ACC112 (cell line): ENCODE measurements at regions not wholly inside any gene's neighbourhood (a gene's known extent, or its start where the extent isn't known, plus 50 kb on each side); places are given as distances from the start of the nearest gene placed in this dataset.
"Not testable (repeated sequence)": the region's sequence is repeated elsewhere in the genome, so short reads cannot be mapped to it uniquely, and the experiment has no call there.

ENCODE experiments used
- H2AFZ ChIP-seq: fragments of 200-600 bp; sonication (generic); one replicate; pipeline ENCODE4 v1.6.0; 2017; ENCODE audit warnings: antibody characterized with exemption, low read length; ENCODE audit not compliant: unreplicated experiment
- H3K27ac ChIP-seq: fragments of 200-600 bp; sonication (generic); 2 replicates; pipeline ENCODE4 v1.5.1; 2014; ENCODE audit warnings: low read depth, mild to moderate bottlenecking, antibody characterized with exemption, low read length, moderate library complexity
- H3K27me3 ChIP-seq: fragments of 200-600 bp; sonication (generic); 2 replicates; pipeline ENCODE4 v1.6.1; 2014; ENCODE audit warnings: mild to moderate bottlenecking, antibody characterized with exemption, low read length, moderate library complexity, mixed read lengths; ENCODE audit not compliant: insufficient read depth
- H3K36me3 ChIP-seq: fragments of 200-600 bp; sonication (generic); 2 replicates; pipeline ENCODE4 v1.6.1; 2016; ENCODE audit warnings: mild to moderate bottlenecking, antibody characterized with exemption, low read length, moderate library complexity, mixed read lengths; ENCODE audit not compliant: insufficient read depth
- H3K4me1 ChIP-seq: fragments of 200-600 bp; sonication (generic); one replicate; pipeline ENCODE4 v1.6.1; 2016; ENCODE audit warnings: low read length, mixed read lengths; ENCODE audit not compliant: insufficient read depth, unreplicated experiment, control insufficient read depth
- H3K4me3 ChIP-seq: fragments of 200-600 bp; sonication (generic); 2 replicates; pipeline ENCODE4 v1.5.1; 2014; ENCODE audit warnings: mild to moderate bottlenecking, low read depth, low read length
- H3K79me2 ChIP-seq: fragments of 200-600 bp; sonication (generic); one replicate; pipeline ENCODE4 v1.6.0; 2016; ENCODE audit warnings: low read length; ENCODE audit not compliant: control insufficient read depth, unreplicated experiment, insufficient read depth

- Histone ChIP-seq H2AFZ (no peak overlapping the region), H3K4me3 (no peak overlapping the region), H3K36me3 (no peaks in the 10 kb centered on the region), H3K27me3 (no peaks in the 10 kb centered on the region), H3K79me2 (no peaks in the 10 kb centered on the region), H3K27ac (no peak overlapping the region), H3K4me1 (no peaks in the 10 kb centered on the region)
These were observed 844.7 kb upstream of the MIR17HG start for GRCh38 chr13:90502762-90503161.

- H2AFZ ChIP-seq: no peak overlapping the region
- H3K27ac ChIP-seq: no peak overlapping the region
- H3K4me3 ChIP-seq: no peak overlapping the region
- no peaks in the 10 kb centered on the region for H3K4me1 ChIP-seq
- no peaks in the 10 kb centered on the region for H3K27me3 ChIP-seq
- no peaks in the 10 kb centered on the region for H3K79me2 ChIP-seq
- H3K36me3 ChIP-seq: no peaks in the 10 kb centered on the region
These were observed 837.2 kb upstream of the MIR17HG start for GRCh38 chr13:90510319-90510718.

GRCh38 chr13:90511903-90512302 is 835.6 kb upstream of the MIR17HG start:
- Histone ChIP-seq H3K4me1 (no peaks in the 10 kb centered on the region), H3K27me3 (no peaks in the 10 kb centered on the region), H3K27ac (no peak overlapping the region), H3K79me2 (no peaks in the 10 kb centered on the region), H3K36me3 (no peaks in the 10 kb centered on the region), H3K4me3 (no peak overlapping the region), H2AFZ (no peak overlapping the region)

GRCh38 chr13:90514712-90515111 is 832.8 kb upstream of the MIR17HG start:
- not testable (repeated sequence) for H3K79me2 ChIP-seq, H3K4me3 ChIP-seq, H3K36me3 ChIP-seq, H3K27me3 ChIP-seq, H3K4me1 ChIP-seq, H3K27ac ChIP-seq, H2AFZ ChIP-seq

- H3K4me3 ChIP-seq: no peak overlapping the region
- H3K4me1 ChIP-seq: no peaks in the 10 kb centered on the region
- no peak overlapping the region for H3K27ac ChIP-seq
- no peak overlapping the region for H2AFZ ChIP-seq
- no peaks in the 10 kb centered on the region for H3K79me2 ChIP-seq
- H3K27me3 ChIP-seq: no peaks in the 10 kb centered on the region
- H3K36me3 ChIP-seq: no peaks in the 10 kb centered on the region
These were observed 829.1 kb upstream of the MIR17HG start for GRCh38 chr13:90518417-90518816.

- no peak overlapping the region for H2AFZ ChIP-seq
- H3K27ac ChIP-seq: no peak overlapping the region
- H3K4me3 ChIP-seq: no peak overlapping the region
- no peaks in the 10 kb centered on the region for H3K79me2 ChIP-seq
- H3K36me3 ChIP-seq: no peaks in the 10 kb centered on the region
- no peaks in the 10 kb centered on the region for H3K27me3 ChIP-seq
- H3K4me1 ChIP-seq: no peaks in the 10 kb centered on the region
These were observed 828.3 kb upstream of the MIR17HG start for GRCh38 chr13:90519157-90519556.

GRCh38 chr13:90526711-90527110 is 820.8 kb upstream of the MIR17HG start:
- Histone ChIP-seq H3K27me3 (no peaks in the 10 kb centered on the region), H3K27ac (no peak overlapping the region), H3K4me1 (no peaks in the 10 kb centered on the region), H2AFZ (no peak overlapping the region), H3K4me3 (no peak overlapping the region), H3K79me2 (no peaks in the 10 kb centered on the region), H3K36me3 (no peaks in the 10 kb centered on the region)

GRCh38 chr13:90531744-90532143 is 815.7 kb upstream of the MIR17HG start:
- no peak overlapping the region for H2AFZ ChIP-seq
- H3K27ac ChIP-seq: no peak overlapping the region
- H3K36me3 ChIP-seq: no peaks in the 10 kb centered on the region
- no peaks in the 10 kb centered on the region for H3K4me1 ChIP-seq
- no peaks in the 10 kb centered on the region for H3K27me3 ChIP-seq
- no peaks in the 10 kb centered on the region for H3K79me2 ChIP-seq
- no peak overlapping the region for H3K4me3 ChIP-seq

GRCh38 chr13:90532861-90533492 is 814.5 kb upstream of the MIR17HG start:
- Histone ChIP-seq H3K4me1 (no peaks in the 10 kb centered on the region), H2AFZ (no peak overlapping the region), H3K27ac (no peak overlapping the region), H3K36me3 (no peaks in the 10 kb centered on the region), H3K4me3 (no peak overlapping the region), H3K27me3 (no peaks in the 10 kb centered on the region), H3K79me2 (no peaks in the 10 kb centered on the region)

- Histone ChIP-seq H2AFZ (no peak overlapping the region), H3K4me3 (no peak overlapping the region), H3K4me1 (no peaks in the 10 kb centered on the region), H3K79me2 (no peaks in the 10 kb centered on the region), H3K27ac (no peak overlapping the region), H3K36me3 (no peaks in the 10 kb centered on the region), H3K27me3 (no peaks in the 10 kb centered on the region)
These were observed 813.6 kb upstream of the MIR17HG start for GRCh38 chr13:90533866-90534265.

- Histone ChIP-seq H3K36me3 (no peaks in the 10 kb centered on the region), H3K4me1 (no peaks in the 10 kb centered on the region), H3K27ac (no peak overlapping the region), H3K4me3 (no peak overlapping the region), H3K79me2 (no peaks in the 10 kb centered on the region), H2AFZ (no peak overlapping the region), H3K27me3 (no peaks in the 10 kb centered on the region)
These were observed 812.7 kb upstream of the MIR17HG start for GRCh38 chr13:90534617-90535370.
